Fibroblast of lung (primary cell): ENCODE measurements at regions not wholly inside any gene's neighbourhood (a gene's known extent, or its start where the extent isn't known, plus 50 kb on each side); places are given as distances from the start of the nearest gene placed in this dataset.
A peak's percentile ranks its signal among the peaks of the same experiment; 100 is the strongest.

Experiments
- DNase-seq, 2 donors: peaks; one replicate each; pipeline versions ENCODE4 v3.0.0 to v3.0.0-alpha.2; 2010; ENCODE audit warnings: low read depth in 2 of 2
- H2AFZ ChIP-seq: 2 replicates; pipeline ENCODE4 v1.5.1; 2012; ENCODE audit warnings: low read length, control low read depth, inconsistent platforms
- H3K27ac ChIP-seq: 2 replicates; pipeline ENCODE4 v1.5.1; 2011; ENCODE audit warnings: low read length, control low read depth; ENCODE audit not compliant: insufficient read depth
- H3K27me3 ChIP-seq: 2 replicates; pipeline ENCODE4 v1.5.1; 2011; ENCODE audit warnings: mild to moderate bottlenecking, low read length; ENCODE audit not compliant: control insufficient read depth, insufficient read depth
- H3K36me3 ChIP-seq: 2 replicates; pipeline ENCODE4 v1.5.1; 2011; ENCODE audit warnings: low read length; ENCODE audit not compliant: control insufficient read depth, insufficient read depth
- H3K4me1 ChIP-seq: 2 replicates; pipeline ENCODE4 v1.5.1; 2011; ENCODE audit warnings: low read length; ENCODE audit not compliant: control insufficient read depth, insufficient read depth; ENCODE audit errors: extremely low read depth
- H3K4me2 ChIP-seq: 2 replicates; pipeline ENCODE4 v1.5.1; 2011; ENCODE audit warnings: low read length, control low read depth; ENCODE audit not compliant: insufficient read depth; ENCODE audit errors: extremely low read depth
- H3K4me3 ChIP-seq, 4 experiments: fragments of 200-600 bp in 1 of 4; sonication (generic) in 1 of 4; replicated peaks in 1 of 4; 2 replicates each; pipeline ENCODE4 v1.5.1; 2011 to 2016; ENCODE audit warnings: low read length in 4 of 4, low read depth in 3 of 4, mild to moderate bottlenecking in 3 of 4, control low read depth in 2 of 4, inconsistent platforms in 1 of 4, mixed read lengths in 1 of 4; ENCODE audit not compliant: insufficient read depth in 1 of 4; ENCODE audit errors: control extremely low read depth in 1 of 4
- H3K79me2 ChIP-seq: 2 replicates; pipeline ENCODE4 v1.5.1; 2012; ENCODE audit warnings: mild to moderate bottlenecking, low read length, inconsistent platforms; ENCODE audit not compliant: control insufficient read depth, insufficient read depth
- H3K9ac ChIP-seq: 2 replicates; pipeline ENCODE4 v1.5.1; 2011; ENCODE audit warnings: mild to moderate bottlenecking, low read length, control low read depth; ENCODE audit not compliant: insufficient read depth
- H3K9me3 ChIP-seq: 2 replicates; pipeline ENCODE4 v1.5.1; 2012; ENCODE audit warnings: low read depth, low read length; ENCODE audit not compliant: control insufficient read depth, insufficient read depth
- H4K20me1 ChIP-seq: 2 replicates; pipeline ENCODE4 v1.5.1; 2011; ENCODE audit warnings: low read length; ENCODE audit not compliant: control insufficient read depth, insufficient read depth; ENCODE audit errors: extremely low read depth
- EZH2 ChIP-seq: IDR thresholded peaks from 2 replicates; pipeline ENCODE4 v1.5.1; 2012; ENCODE audit warnings: low read length, control low read depth, mild to moderate bottlenecking; ENCODE audit errors: missing control alignments
- TF ChIP-seq, protein P1 (sequence below), 2 donors: IDR thresholded peaks in 1 of 2; conservative IDR thresholded peaks in 1 of 2; 1 replicate in 1 of 2; 2 replicates in 1 of 2; pipeline ENCODE4 v1.5.1; 2011 to 2012; ENCODE audit warnings: low read length in 2 of 2, control low read depth in 1 of 2, inconsistent platforms in 1 of 2, low read depth in 1 of 2, mild to moderate bottlenecking in 1 of 2

DNA sequence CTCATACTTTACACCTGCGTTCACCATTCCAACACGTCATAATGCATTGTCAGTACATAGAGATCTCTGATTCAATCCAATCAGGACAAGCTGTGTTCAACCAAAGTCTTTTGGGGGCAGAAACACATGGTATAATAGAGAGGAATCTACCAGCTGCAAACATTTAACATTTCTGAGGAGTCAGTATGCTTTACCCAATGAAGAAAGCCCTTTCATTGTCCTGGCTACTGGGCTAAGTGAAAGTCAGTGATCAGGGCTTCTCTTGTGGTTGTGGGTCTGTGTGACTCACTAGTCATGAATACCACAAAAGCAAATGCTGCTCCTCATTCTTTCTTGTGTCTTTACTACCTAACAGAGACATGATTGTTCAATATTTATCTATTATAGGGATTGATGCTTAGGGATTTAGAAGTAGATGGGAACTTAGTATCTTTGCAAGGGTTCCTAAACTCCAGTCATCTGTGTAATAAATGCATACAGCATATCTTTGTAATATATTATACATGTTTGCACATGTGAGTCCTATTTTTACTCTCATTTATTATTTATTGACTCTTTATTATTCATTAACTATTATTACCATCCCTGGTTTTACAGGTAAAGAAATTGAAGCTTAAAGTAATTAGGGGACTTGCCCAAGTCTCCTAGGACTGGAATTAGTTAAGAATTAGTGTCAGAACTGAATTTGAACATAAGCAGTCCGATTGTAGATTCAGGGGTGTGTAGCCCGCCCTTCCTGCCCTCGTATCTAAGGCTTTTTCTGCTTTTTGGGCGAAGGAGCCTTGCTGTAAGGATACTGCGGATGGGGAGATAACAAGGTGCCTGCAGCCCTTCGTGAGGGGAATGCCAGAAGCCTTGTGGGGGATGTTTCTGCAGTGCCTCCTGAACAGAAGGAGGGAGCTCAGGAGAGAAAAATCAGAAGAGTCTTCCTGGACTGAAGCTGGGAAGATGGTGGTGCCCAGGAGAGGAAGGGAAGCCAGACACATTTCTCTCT lies 353.1 kb upstream of the BOD1L1 start:
- Histone ChIP-seq H3K27ac (peak overlapping the region; percentile 37), H3K36me3 (no peaks in the 10 kb centered on the region), H2AFZ (peak overlapping the region; percentile 26), H3K79me2 (no peaks in the 10 kb centered on the region), H3K9me3 (no peaks in the 10 kb centered on the region), H3K27me3 (no peaks in the 10 kb centered on the region), H3K4me1 (peaks cover 7% of the 10 kb centered on the region), H3K4me2 (no peak overlapping the region), H3K4me3 (no peak overlapping the region), H3K9ac (no peak overlapping the region), H4K20me1 (no peaks in the 10 kb centered on the region)
- peak; percentile 85 to 98 for DNase-seq
- no peak for TF ChIP-seq EZH2
- TF ChIP-seq, protein P1, sequence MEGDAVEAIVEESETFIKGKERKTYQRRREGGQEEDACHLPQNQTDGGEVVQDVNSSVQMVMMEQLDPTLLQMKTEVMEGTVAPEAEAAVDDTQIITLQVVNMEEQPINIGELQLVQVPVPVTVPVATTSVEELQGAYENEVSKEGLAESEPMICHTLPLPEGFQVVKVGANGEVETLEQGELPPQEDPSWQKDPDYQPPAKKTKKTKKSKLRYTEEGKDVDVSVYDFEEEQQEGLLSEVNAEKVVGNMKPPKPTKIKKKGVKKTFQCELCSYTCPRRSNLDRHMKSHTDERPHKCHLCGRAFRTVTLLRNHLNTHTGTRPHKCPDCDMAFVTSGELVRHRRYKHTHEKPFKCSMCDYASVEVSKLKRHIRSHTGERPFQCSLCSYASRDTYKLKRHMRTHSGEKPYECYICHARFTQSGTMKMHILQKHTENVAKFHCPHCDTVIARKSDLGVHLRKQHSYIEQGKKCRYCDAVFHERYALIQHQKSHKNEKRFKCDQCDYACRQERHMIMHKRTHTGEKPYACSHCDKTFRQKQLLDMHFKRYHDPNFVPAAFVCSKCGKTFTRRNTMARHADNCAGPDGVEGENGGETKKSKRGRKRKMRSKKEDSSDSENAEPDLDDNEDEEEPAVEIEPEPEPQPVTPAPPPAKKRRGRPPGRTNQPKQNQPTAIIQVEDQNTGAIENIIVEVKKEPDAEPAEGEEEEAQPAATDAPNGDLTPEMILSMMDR (conservative IDR thresholded peaks at IDR 0.05 in 1 of 2, IDR thresholded peaks at IDR 0.05 in 1 of 2; ENCODE audit: low read depth in 1 of 2, low read length in 2 of 2) = no peak

- Histone ChIP-seq H3K79me2 (no peaks in the 10 kb centered on the region), H3K9me3 (no peaks in the 10 kb centered on the region), H3K36me3 (no peaks in the 10 kb centered on the region), H3K27ac (no peak overlapping the region), H2AFZ (no peak overlapping the region), H3K4me1 (peaks cover 11% of the 10 kb centered on the region), H4K20me1 (no peaks in the 10 kb centered on the region), H3K4me2 (no peak overlapping the region), H3K27me3 (no peaks in the 10 kb centered on the region), H3K9ac (no peak overlapping the region), H3K4me3 (no peak overlapping the region)
- DNase-seq = no peak
- TF ChIP-seq, protein P1 (conservative IDR thresholded peaks at IDR 0.05 in 1 of 2, IDR thresholded peaks at IDR 0.05 in 1 of 2; ENCODE audit: low read depth in 1 of 2, low read length in 2 of 2) = no peak
- no peak for TF ChIP-seq EZH2
Measured at GRCh38 chr4:13981499-13981898, 354.0 kb upstream of the BOD1L1 start.

GRCh38 chr4:13982010-13982409 lies 354.5 kb upstream of the BOD1L1 start:
- no peaks in the 10 kb centered on the region for H3K79me2 ChIP-seq
- H2AFZ ChIP-seq = no peak overlapping the region
- TF ChIP-seq EZH2 = no peak
- TF ChIP-seq, protein P1 (conservative IDR thresholded peaks at IDR 0.05 in 1 of 2, IDR thresholded peaks at IDR 0.05 in 1 of 2; ENCODE audit: low read depth in 1 of 2, low read length in 2 of 2) = no peak
- H3K36me3 ChIP-seq = no peaks in the 10 kb centered on the region
- peaks cover 11% of the 10 kb centered on the region for H3K4me1 ChIP-seq
- no peak for DNase-seq
- no peak overlapping the region for H3K4me3 ChIP-seq
- H3K9me3 ChIP-seq = no peaks in the 10 kb centered on the region
- H3K9ac ChIP-seq = no peak overlapping the region
- no peak overlapping the region for H3K4me2 ChIP-seq
- H3K27ac ChIP-seq = no peak overlapping the region
- no peaks in the 10 kb centered on the region for H3K27me3 ChIP-seq
- H4K20me1 ChIP-seq = no peaks in the 10 kb centered on the region
